Immature natural killer cell (primary cell): ENCODE measurements at regions not wholly inside any gene's neighbourhood (a gene's known extent, or its start where the extent isn't known, plus 50 kb on each side); places are given as distances from the start of the nearest gene placed in this dataset.
"Not testable (repeated sequence)": the region's sequence is repeated elsewhere in the genome, so short reads cannot be mapped to it uniquely, and the experiment has no call there.

Experiments
- DNase-seq, 3 donors: peaks; one replicate each; pipeline ENCODE4 v3.0.0; 2022; ENCODE audit warnings: mixed read lengths in 1 of 3
- H3K27ac Mint-ChIP-seq, 6 donors: one replicate each; pipeline ENCODE4 v1.8.0; 2020; ENCODE audit warnings: mixed read lengths in 6 of 6, mild to moderate bottlenecking in 5 of 6, inconsistent platforms in 4 of 6, moderate library complexity in 3 of 6
- H3K27me3 Mint-ChIP-seq, 3 donors: one replicate each; pipeline ENCODE4 v1.8.0; 2020 to 2021; ENCODE audit warnings: low read depth in 3 of 3, mild to moderate bottlenecking in 3 of 3, mixed read lengths in 3 of 3, moderate library complexity in 3 of 3, inconsistent platforms in 1 of 3
- H3K36me3 Mint-ChIP-seq, 3 donors: one replicate each; pipeline ENCODE4 v1.8.0; 2020; ENCODE audit warnings: mixed read lengths in 3 of 3, inconsistent platforms in 2 of 3, mild to moderate bottlenecking in 2 of 3
- H3K4me1 Mint-ChIP-seq, 2 donors: one replicate each; pipeline ENCODE4 v1.8.0; 2020; ENCODE audit warnings: inconsistent platforms in 2 of 2, mild to moderate bottlenecking in 2 of 2, mixed read lengths in 2 of 2, moderate library complexity in 1 of 2
- H3K4me3 Mint-ChIP-seq, 5 donors: one replicate each; pipeline ENCODE4 v1.8.0; 2020; ENCODE audit warnings: mild to moderate bottlenecking in 5 of 5, mixed read lengths in 5 of 5, inconsistent platforms in 3 of 5, moderate library complexity in 3 of 5
- H3K9me3 Mint-ChIP-seq, 6 donors: one replicate each; pipeline ENCODE4 v1.8.0; 2020; ENCODE audit warnings: mild to moderate bottlenecking in 6 of 6, mixed read lengths in 6 of 6, inconsistent platforms in 4 of 6, moderate library complexity in 3 of 6

- Mint-ChIP-seq H3K27me3 (no peaks in the 10 kb centered on the region), H3K9me3 (peaks cover 0 to 6% (median 0%) of the 10 kb centered on the region in 6 donors), H3K4me1 (no peaks in the 10 kb centered on the region), H3K4me3 (no peak overlapping the region), H3K27ac (no peak overlapping the region), H3K36me3 (no peaks in the 10 kb centered on the region)
- DNase-seq: no peak
Measured at GRCh38 chr11:87812571-87813365, 362.5 kb downstream of the RAB38 start.

GRCh38 chr11:87810486-87810885 lies 364.8 kb downstream of the RAB38 start:
- DNase-seq: no peak
- Mint-ChIP-seq H3K9me3 (peaks cover 0 to 6% (median 0%) of the 10 kb centered on the region in 6 donors), H3K27ac (no peak overlapping the region), H3K4me1 (no peaks in the 10 kb centered on the region), H3K27me3 (no peaks in the 10 kb centered on the region), H3K36me3 (no peaks in the 10 kb centered on the region), H3K4me3 (no peak overlapping the region)

- H3K27ac Mint-ChIP-seq: no peak overlapping the region
- no peaks in the 10 kb centered on the region for H3K4me1 Mint-ChIP-seq
- no peaks in the 10 kb centered on the region for H3K36me3 Mint-ChIP-seq
- H3K9me3 Mint-ChIP-seq: peaks cover 0 to 6% (median 0%) of the 10 kb centered on the region in 6 donors
- H3K27me3 Mint-ChIP-seq: no peaks in the 10 kb centered on the region
- no peak overlapping the region for H3K4me3 Mint-ChIP-seq
- no peak for DNase-seq
Measured at GRCh38 chr11:87809256-87809655, 366.0 kb downstream of the RAB38 start.

GRCh38 chr11:87804176-87804575 lies 371.1 kb downstream of the RAB38 start:
- no peak for DNase-seq
- Mint-ChIP-seq H3K4me3 (no peak overlapping the region), H3K4me1 (no peaks in the 10 kb centered on the region), H3K9me3 (peaks cover 0 to 15% (median 1%) of the 10 kb centered on the region in 6 donors), H3K27ac (no peak overlapping the region), H3K36me3 (no peaks in the 10 kb centered on the region), H3K27me3 (no peaks in the 10 kb centered on the region)

- H3K27me3 Mint-ChIP-seq: no peaks in the 10 kb centered on the region
- H3K9me3 Mint-ChIP-seq: peaks cover 0 to 15% (median 1%) of the 10 kb centered on the region in 6 donors
- no peak for DNase-seq
- no peaks in the 10 kb centered on the region for H3K4me1 Mint-ChIP-seq
- no peaks in the 10 kb centered on the region for H3K36me3 Mint-ChIP-seq
- no peak overlapping the region for H3K27ac Mint-ChIP-seq
- H3K4me3 Mint-ChIP-seq: no peak overlapping the region
Measured at GRCh38 chr11:87803748-87804147, 371.5 kb downstream of the RAB38 start.

- H3K4me3 Mint-ChIP-seq, H3K27ac Mint-ChIP-seq, DNase-seq, H3K27me3 Mint-ChIP-seq, H3K36me3 Mint-ChIP-seq, H3K4me1 Mint-ChIP-seq: not testable (repeated sequence)
- H3K9me3 Mint-ChIP-seq: peaks cover 2 to 34% (median 19%) of the 10 kb centered on the region in 6 donors
Measured at GRCh38 chr11:87784862-87785261, 390.4 kb downstream of the RAB38 start.

GRCh38 chr11:87780068-87780413 lies 395.2 kb downstream of the RAB38 start:
- Mint-ChIP-seq H3K4me3 (no peak overlapping the region), H3K27ac (no peak overlapping the region), H3K9me3 (peaks cover 3 to 25% (median 17%) of the 10 kb centered on the region in 6 donors), H3K36me3 (no peaks in the 10 kb centered on the region), H3K27me3 (peaks cover 0 to 1% (median 0%) of the 10 kb centered on the region in 3 donors), H3K4me1 (no peaks in the 10 kb centered on the region)
- no peak for DNase-seq

GRCh38 chr11:87779276-87780067 lies 395.8 kb downstream of the RAB38 start:
- Mint-ChIP-seq H3K27me3 (no peaks in the 10 kb centered on the region), H3K36me3 (no peaks in the 10 kb centered on the region), H3K4me3 (no peak overlapping the region), H3K4me1 (no peaks in the 10 kb centered on the region), H3K9me3 (peaks cover 3 to 27% (median 14%) of the 10 kb centered on the region in 6 donors), H3K27ac (no peak overlapping the region)
- no peak for DNase-seq

GRCh38 chr11:87778357-87778756 lies 396.9 kb downstream of the RAB38 start:
- Mint-ChIP-seq H3K9me3 (peaks cover 3 to 29% (median 10%) of the 10 kb centered on the region in 6 donors), H3K36me3 (no peaks in the 10 kb centered on the region), H3K4me3 (no peak overlapping the region), H3K27me3 (no peaks in the 10 kb centered on the region), H3K4me1 (no peaks in the 10 kb centered on the region), H3K27ac (no peak overlapping the region)
- DNase-seq: no peak

GRCh38 chr11:87775036-87775435 lies 400.2 kb downstream of the RAB38 start:
- H3K27me3 Mint-ChIP-seq: no peaks in the 10 kb centered on the region
- DNase-seq: no peak
- no peak overlapping the region for H3K4me3 Mint-ChIP-seq
- H3K36me3 Mint-ChIP-seq: no peaks in the 10 kb centered on the region
- peaks cover 0 to 14% (median under 1%) of the 10 kb centered on the region in 6 donors for H3K9me3 Mint-ChIP-seq
- no peak overlapping the region for H3K27ac Mint-ChIP-seq
- H3K4me1 Mint-ChIP-seq: no peaks in the 10 kb centered on the region

- Mint-ChIP-seq H3K4me3 (no peak overlapping the region), H3K27ac (no peak overlapping the region)
Measured at GRCh38 chr11:87769661-87770060, 405.6 kb downstream of the RAB38 start.

GRCh38 chr11:87767615-87768014 lies 407.6 kb downstream of the RAB38 start:
- peaks cover 2 to 16% (median 7%) of the 10 kb centered on the region in 6 donors for H3K9me3 Mint-ChIP-seq
- peaks cover 0 to 1% (median 0%) of the 10 kb centered on the region in 3 donors for H3K27me3 Mint-ChIP-seq
- H3K4me3 Mint-ChIP-seq: no peak overlapping the region
- no peaks in the 10 kb centered on the region for H3K4me1 Mint-ChIP-seq
- no peak overlapping the region for H3K27ac Mint-ChIP-seq
- no peak for DNase-seq
- no peaks in the 10 kb centered on the region for H3K36me3 Mint-ChIP-seq

More at GRCh38 chr11:87769661-87770060, 405.6 kb downstream of the RAB38 start:
- Mint-ChIP-seq H3K27me3 (no peaks in the 10 kb centered on the region), H3K9me3 (peaks cover 2 to 20% (median 4%) of the 10 kb centered on the region in 6 donors), H3K4me1 (no peaks in the 10 kb centered on the region), H3K36me3 (no peaks in the 10 kb centered on the region)
- DNase-seq: no peak

- H3K27ac Mint-ChIP-seq, DNase-seq, H3K4me3 Mint-ChIP-seq, H3K4me1 Mint-ChIP-seq, H3K36me3 Mint-ChIP-seq, H3K27me3 Mint-ChIP-seq: not testable (repeated sequence)
- peaks cover 3 to 16% (median 10%) of the 10 kb centered on the region in 6 donors for H3K9me3 Mint-ChIP-seq
Measured at GRCh38 chr11:87764075-87764474, 411.2 kb downstream of the RAB38 start.

- Mint-ChIP-seq H3K27me3 (no peaks in the 10 kb centered on the region), H3K9me3 (peaks cover 0 to 2% (median 0%) of the 10 kb centered on the region in 6 donors), H3K4me3 (no peak overlapping the region), H3K27ac (no peak overlapping the region), H3K36me3 (no peaks in the 10 kb centered on the region), H3K4me1 (no peaks in the 10 kb centered on the region)
- no peak for DNase-seq
Measured at GRCh38 chr11:87754685-87755084, 420.6 kb downstream of the RAB38 start.
